HG02981 (cell line): ENCODE measurements at regions not wholly inside any gene's neighbourhood (a gene's known extent, or its start where the extent isn't known, plus 50 kb on each side); places are given as distances from the start of the nearest gene placed in this dataset.

Experiments
- ATAC-seq: cut with Tn5 transposase; IDR thresholded peaks from one replicate; pipeline ENCODE4 v1.9.1; 2021; ENCODE audit warnings: mild to moderate bottlenecking, moderate library complexity; ENCODE audit not compliant: unreplicated experiment

DNA sequence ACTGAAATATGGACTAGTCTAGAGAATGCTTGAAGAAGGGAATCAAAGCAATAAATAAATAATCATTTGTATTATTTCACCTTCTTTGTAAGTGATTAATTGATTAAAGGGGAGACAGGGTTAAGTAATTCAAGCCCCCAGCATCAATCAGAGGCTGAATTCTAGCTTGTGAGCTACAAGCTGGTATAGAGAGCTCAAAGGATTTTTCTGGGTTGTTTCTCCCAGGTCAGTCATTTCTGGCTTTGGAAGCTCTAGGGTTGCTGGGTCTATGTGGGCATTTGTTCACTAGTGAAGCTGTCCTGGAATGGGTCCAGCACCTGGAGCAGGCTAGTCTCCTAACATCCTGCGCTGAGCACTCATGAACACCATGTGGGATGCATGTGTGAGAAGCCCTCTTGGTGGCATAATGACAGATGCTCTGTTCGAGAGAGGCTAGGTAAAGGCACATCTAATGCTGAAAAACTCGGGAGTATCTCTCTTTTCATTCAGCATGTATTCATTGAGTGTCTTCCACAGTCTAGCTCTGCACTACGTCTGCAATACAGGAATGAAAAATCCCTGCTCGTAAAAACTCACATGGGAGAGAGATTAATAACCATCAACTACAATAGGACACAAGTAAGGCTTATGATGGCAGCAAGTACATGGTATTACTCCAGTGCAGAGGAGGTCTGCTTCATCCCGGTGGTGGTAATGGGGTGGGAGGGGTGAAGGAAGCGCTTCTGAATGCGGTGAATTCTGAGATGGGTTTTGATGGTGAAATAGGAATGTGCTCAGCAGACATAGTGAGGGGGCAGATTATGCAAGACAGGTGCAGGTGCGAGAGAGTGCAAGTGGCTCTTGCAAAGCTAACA lies 68.0 kb upstream of the NRP1 start:
- no peak for ATAC-seq

GRCh38 chr10:33401300-33401699 lies 66.8 kb upstream of the NRP1 start:
- ATAC-seq = no peak

DNA sequence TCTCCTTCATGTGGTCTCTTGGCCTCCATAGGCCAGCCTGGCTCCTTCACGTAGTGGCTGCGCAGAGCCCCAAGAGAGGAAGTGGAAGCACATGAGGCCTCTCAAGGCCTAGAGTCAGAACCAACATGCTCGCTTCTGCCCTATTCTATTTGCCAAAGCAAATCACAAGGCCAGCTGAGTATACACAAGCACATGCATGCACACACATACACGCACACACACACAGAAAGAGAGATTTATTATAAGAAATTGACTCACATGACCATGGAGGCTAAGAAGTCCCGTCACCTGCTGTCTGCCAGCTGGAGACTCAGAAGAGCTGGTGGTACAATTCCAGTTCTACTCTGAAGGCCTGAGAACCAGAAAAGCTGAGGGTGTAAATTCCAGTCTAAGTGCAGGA lies 64.3 kb upstream of the NRP1 start:
- ATAC-seq = no peak

DNA sequence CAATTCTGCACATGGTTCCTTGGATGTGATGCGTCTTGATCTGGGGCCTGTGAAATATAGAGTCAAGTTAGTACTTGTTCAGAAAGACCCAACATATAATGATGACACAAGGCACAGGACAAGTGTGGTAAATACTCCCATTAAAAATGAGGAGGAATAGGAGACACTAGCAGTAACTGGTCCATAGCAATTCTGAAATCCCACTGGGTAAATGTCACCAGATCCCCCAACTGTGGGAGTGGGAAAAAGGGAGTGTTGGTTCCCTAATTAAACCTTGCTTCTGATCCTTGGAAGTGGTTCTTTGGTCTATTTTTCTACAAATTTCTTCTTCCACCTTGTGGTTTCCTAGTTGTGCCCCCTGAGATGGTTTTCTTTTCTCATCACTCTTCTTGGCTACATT lies 62.5 kb upstream of the NRP1 start:
- ATAC-seq = no peak

GRCh38 chr10:33396279-33396678 lies 61.8 kb upstream of the NRP1 start:
- no peak for ATAC-seq

DNA sequence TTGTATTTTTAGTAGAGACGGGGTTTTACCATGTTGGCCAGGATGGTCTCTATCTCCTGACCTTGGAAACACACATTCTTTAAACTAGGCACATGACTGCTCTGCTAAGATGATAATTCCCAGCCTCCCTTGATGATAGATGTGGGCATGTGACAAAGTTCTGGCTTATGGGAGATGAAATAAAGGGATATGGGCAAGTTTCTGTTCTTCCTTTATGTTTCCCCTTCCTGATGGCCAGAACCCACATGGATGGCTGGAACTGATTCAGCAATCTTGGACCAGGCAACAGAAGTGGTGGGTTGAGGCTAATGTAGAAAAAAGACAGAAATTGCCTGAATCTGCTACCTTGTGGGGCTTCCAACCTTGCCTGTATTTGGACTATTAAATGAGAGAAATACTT lies 60.7 kb upstream of the NRP1 start:
- no peak for ATAC-seq

- no peak for ATAC-seq
Observed at GRCh38 chr10:33392706-33393105, 58.2 kb upstream of the NRP1 start.

GRCh38 chr10:33391611-33392465 lies 57.4 kb upstream of the NRP1 start:
- ATAC-seq = no peak

DNA sequence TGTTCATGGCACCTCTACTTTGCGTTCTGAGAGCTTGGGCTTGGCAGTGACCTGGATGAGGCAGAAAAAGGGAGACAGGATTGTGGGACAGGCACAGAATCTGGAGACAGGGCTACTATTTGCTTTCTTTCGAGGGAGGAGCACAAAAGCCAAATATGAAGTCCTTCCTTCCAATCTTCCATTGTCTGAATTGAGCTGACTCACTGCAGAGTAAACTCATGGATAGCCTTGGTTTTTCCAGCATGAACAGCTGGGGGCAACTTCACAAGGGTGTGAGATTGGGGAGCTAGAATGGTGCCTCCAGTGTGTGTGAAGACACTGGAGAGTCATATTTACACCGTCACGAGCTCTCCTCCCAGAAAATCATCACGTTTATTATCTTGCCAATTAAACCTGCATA lies 55.6 kb upstream of the NRP1 start:
- no peak for ATAC-seq

- no peak for ATAC-seq
Observed at GRCh38 chr10:33388785-33389184, 54.3 kb upstream of the NRP1 start.

GRCh38 chr10:33388382-33388781 lies 53.9 kb upstream of the NRP1 start:
- no peak for ATAC-seq

DNA sequence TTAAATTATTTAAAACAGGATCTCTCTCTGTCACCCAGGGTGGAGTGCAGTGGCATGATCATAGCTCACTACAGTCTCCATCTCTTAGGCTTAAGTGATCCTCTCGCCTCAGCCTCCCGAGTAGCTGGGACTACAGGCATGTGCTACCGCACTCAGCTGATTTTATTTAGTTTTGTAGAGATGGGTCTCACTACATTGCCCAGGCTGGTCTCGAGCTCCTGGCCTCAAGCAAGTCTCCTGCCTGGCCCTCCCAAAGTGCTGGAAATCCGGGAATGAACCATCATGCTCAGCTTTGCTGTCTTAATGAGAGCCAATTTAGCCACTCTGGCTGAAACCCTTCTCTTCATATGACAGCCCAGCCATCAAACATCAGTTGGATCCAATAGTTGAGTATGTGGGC lies 53.3 kb upstream of the NRP1 start:
- ATAC-seq = no peak

GRCh38 chr10:33386926-33387325 lies 52.5 kb upstream of the NRP1 start:
- no peak for ATAC-seq

DNA sequence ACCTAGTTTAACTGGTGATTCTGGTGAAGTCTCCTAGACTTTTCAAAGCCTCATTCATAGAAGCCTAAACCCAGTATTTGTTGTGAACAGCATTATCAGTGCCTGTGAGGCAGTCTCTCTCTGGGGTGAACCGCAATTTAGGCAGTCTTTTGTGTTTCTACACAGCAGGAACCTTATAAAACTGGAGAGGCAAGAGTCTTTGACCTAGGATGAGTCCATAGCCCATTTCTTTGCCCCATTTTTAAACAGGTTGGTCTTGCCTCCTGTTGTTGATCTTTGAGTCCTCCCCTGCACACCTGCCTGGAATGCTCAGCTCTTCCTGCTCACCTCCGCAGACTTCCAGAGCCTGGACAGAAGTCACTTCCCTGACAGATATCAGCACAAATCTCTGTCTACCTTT lies 51.2 kb upstream of the NRP1 start:
- no peak for ATAC-seq

DNA sequence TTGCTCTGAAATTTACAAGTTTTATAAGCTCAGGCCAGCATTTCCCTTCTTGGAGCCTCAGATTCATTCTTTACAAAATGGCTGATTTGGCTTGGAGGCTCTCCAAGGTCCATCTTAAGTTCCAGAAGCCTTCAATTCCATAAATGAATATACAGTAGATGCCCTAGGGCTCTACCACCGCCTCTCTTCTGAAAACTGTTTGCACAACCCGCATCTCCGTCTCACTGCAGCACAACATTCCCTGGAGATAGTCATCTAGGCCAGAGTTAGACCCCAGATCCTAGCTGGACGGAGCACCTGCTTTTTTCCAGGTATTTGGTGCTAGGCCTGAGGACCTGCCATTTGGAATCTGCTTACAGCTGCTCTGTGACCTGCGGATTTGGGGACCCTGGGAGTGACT lies 50.5 kb upstream of the NRP1 start:
- no peak for ATAC-seq
